Prostate gland (tissue), 2 donors: ENCODE measurements at regions not wholly inside any gene's neighbourhood (a gene's known extent, or its start where the extent isn't known, plus 50 kb on each side); places are given as distances from the start of the nearest gene placed in this dataset.

Source experiments
- POLR2A ChIP-seq: fragments of 450-650 bp; IDR thresholded peaks from one replicate; pipeline ENCODE4 v1.6.1; 2016; ENCODE audit warnings: antibody characterized with exemption, mild to moderate bottlenecking
- POLR2AphosphoS5 ChIP-seq: sonication (generic); formaldehyde crosslinking; IDR thresholded peaks from one replicate; pipeline ENCODE4 v1.6.1; 2017; ENCODE audit warnings: antibody characterized with exemption
- TF ChIP-seq, protein P1 (sequence below), 4 experiments: fragments of 200-600 bp in 2 of 4; fragments of 450-650 bp in 2 of 4; sonication (generic) in 2 of 4; IDR thresholded peaks; 1 replicate in 3 of 4; 2 replicates in 1 of 4; pipeline ENCODE4 v1.5.1; 2016 to 2019; ENCODE audit warnings: antibody characterized with exemption in 4 of 4, mild to moderate bottlenecking in 2 of 4, moderate library complexity in 2 of 4

DNA sequence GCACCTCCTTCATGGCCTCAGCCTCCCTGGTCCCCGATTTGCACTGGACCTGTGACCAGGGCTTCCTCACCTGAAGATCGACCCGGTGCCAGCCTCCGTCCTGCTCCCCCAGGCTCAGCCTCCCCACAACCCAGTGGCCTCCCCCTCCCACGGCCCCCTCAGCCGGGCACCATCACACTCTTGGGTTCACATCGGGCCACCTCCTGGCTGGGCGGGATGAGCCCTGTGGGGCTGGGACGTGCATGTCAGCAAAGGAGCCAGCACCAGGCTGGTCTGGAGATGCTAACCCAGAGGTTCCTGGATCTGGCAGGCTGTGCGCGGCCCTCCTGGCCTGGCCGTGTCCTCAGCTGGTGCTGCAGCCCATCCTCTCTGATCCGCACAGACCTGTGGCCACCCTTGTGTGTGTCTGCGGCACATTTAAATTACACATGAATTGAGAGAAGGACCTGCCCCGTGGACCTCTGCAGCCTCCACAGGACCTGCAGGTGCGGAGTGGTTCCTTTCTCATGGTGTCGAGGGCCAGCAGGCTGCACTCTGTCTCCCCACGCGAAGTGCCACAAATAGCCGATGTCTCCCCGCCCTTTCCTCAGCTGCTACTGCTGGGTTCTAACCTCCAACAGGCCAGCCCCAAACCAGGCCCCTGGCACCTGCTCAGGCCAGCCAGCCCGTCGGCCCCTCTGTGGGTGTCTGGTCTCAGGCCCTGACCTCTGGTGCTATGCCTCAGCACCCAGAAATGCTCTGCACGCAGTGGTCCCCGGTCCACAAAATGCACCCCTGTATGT, 237.5 kb downstream of the ERMARD start:
- TF ChIP-seq, protein P1, sequence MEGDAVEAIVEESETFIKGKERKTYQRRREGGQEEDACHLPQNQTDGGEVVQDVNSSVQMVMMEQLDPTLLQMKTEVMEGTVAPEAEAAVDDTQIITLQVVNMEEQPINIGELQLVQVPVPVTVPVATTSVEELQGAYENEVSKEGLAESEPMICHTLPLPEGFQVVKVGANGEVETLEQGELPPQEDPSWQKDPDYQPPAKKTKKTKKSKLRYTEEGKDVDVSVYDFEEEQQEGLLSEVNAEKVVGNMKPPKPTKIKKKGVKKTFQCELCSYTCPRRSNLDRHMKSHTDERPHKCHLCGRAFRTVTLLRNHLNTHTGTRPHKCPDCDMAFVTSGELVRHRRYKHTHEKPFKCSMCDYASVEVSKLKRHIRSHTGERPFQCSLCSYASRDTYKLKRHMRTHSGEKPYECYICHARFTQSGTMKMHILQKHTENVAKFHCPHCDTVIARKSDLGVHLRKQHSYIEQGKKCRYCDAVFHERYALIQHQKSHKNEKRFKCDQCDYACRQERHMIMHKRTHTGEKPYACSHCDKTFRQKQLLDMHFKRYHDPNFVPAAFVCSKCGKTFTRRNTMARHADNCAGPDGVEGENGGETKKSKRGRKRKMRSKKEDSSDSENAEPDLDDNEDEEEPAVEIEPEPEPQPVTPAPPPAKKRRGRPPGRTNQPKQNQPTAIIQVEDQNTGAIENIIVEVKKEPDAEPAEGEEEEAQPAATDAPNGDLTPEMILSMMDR (IDR thresholded peaks at IDR 0.05), result no peak
- TF ChIP-seq POLR2AphosphoS5, result no peak
- TF ChIP-seq POLR2A, result no peak
